GM12864 (cell line): ENCODE measurements at regions not wholly inside any gene's neighbourhood (a gene's known extent, or its start where the extent isn't known, plus 50 kb on each side); places are given as distances from the start of the nearest gene placed in this dataset.

Experiments
- DNase-seq: peaks from one replicate; pipeline ENCODE4 v3.0.0-alpha.2; 2011; ENCODE audit warnings: low read depth
- H3K4me3 ChIP-seq: 2 replicates; pipeline ENCODE4 v1.5.1; 2011; ENCODE audit warnings: mild to moderate bottlenecking, low read depth, low read length, control low read depth
- TF ChIP-seq, protein P1 (sequence below): IDR thresholded peaks from 2 replicates; pipeline ENCODE4 v1.5.1; 2011; ENCODE audit warnings: low read depth, mild to moderate bottlenecking, moderate library complexity, low read length, control low read depth, inconsistent platforms; ENCODE audit errors: missing control alignments

DNA sequence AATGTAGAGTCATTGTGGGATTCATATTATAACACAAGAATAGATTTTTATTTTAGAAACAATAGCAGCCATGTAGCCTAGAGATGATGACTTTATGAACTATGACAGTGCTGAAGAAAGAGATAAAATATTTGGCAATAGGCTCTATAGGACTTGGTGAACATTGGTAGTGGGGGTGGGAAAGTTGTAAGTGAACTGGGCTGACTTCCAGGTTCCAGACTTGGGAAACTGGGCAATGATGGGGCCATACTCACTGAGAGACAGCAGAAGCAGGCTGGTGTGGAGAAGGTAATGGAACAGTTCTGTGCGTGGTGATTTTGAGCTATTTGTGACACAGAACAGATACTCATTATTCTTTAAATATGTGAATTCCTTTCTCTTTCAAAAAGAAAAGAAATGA is 470.3 kb upstream of the HNRNPA3 start:
- no peak overlapping the region for H3K4me3 ChIP-seq
- TF ChIP-seq, protein P1, sequence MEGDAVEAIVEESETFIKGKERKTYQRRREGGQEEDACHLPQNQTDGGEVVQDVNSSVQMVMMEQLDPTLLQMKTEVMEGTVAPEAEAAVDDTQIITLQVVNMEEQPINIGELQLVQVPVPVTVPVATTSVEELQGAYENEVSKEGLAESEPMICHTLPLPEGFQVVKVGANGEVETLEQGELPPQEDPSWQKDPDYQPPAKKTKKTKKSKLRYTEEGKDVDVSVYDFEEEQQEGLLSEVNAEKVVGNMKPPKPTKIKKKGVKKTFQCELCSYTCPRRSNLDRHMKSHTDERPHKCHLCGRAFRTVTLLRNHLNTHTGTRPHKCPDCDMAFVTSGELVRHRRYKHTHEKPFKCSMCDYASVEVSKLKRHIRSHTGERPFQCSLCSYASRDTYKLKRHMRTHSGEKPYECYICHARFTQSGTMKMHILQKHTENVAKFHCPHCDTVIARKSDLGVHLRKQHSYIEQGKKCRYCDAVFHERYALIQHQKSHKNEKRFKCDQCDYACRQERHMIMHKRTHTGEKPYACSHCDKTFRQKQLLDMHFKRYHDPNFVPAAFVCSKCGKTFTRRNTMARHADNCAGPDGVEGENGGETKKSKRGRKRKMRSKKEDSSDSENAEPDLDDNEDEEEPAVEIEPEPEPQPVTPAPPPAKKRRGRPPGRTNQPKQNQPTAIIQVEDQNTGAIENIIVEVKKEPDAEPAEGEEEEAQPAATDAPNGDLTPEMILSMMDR = no peak
- DNase-seq = no peak

DNA sequence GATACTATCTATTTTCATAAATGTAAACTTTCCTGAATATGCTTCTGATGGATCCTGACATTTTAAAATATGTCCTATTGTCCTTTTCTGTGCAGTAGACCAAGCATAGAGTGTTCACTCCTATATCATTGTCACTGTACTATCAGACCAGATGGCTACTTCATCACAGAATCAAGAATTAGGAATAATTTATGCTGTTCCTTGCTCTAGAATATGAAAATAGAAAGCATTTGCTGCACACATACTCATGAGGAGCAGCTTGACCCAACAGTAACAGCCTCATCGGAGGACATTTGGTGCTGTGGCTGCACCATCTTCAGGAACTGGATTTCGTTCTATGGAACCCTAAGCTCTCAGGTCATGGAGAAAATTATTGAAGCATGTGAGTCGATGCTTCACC is 468.9 kb upstream of the HNRNPA3 start:
- no peak for DNase-seq
- H3K4me3 ChIP-seq = no peak overlapping the region
- TF ChIP-seq, protein P1 = no peak

DNA sequence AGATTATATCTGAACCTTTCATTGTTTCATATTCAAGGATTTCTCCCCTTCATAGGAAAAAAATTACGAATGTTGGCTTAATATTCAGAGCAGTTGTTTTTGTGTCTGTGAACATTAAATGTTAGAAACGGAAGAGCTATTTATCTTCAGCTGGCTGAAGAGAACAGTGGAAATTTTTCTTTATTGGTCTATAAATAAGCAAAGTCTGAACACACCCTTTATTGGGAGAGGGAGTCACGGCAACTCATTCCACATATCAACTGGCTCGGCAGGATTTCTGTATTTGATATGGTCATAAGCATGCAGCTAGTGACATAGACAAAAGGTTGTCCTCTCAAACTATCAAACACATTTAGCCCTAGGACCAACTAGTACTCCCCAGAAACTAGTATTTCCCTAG is 468.4 kb upstream of the HNRNPA3 start:
- TF ChIP-seq, protein P1 = no peak
- no peak overlapping the region for H3K4me3 ChIP-seq
- DNase-seq = no peak

DNA sequence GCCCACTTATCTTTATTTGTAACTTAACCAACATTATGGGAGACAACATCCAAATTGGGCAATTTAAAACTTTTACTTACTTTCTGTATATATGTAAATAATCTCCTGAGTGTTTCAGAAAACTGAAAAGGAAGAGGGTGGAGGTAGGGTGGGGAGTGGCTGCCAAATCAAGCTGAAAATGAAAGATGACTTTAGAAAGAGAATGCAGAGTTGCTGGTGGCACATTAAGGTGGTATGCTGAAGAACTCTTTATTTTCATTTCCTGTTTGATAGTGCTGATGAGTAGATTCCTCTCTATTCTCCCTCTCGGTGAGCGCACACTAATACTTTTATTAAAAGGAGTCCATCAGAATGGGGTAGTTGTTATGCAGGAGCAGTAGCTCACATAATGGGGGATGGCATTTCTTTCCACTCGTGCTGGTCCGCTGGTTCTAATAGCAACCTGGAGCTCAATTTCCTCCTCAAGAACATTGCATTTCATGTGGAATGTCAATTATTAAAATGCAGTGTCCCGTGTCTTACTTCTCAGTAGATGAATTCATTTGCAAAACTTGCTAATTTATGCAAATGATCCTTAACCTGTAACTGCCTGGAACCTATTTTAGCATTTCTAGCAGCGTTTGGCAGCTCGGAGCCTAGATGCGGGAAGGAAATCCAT is 466.9 kb upstream of the HNRNPA3 start:
- no peak for DNase-seq
- H3K4me3 ChIP-seq = no peak overlapping the region
- TF ChIP-seq, protein P1 = no peak

DNA sequence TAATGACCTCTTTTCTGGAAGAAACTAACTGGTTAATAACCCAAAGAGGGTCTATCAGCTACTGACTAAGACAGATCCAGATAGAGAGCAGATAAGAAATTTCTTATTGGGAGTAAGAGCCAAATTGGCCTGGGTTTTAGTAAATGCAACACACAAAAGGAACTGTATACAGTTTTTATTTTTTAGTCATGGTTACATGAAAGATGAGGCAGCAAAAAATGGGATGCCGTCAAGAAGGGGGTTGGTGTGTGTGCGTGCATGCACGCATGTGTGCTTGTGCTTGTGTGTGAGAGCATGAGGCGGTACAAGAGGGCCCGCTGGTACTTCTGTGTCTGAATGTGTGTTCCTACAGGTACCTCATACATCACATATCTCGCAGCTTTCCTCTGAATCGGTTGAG is 466.2 kb upstream of the HNRNPA3 start:
- DNase-seq = no peak
- no peak overlapping the region for H3K4me3 ChIP-seq
- TF ChIP-seq, protein P1 = no peak

DNA sequence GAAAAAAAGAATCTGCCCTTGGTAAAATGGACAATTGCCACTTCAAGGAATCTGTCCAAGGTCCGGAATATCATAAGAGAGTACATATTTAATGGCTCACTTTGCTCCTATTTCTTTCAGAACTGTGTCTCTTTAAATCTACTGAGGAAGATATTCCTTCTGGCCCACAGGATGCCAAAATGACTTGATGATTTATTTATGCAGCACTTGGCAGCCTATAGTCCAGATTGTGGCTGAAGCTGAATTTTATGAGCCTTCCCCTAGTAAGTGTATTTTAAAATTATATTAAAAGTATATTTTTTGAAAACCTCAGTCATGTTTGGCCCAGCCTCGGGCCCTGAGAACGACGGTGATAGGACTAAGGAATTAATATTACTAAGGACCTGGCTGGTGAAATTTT is 465.1 kb upstream of the HNRNPA3 start:
- no peak for DNase-seq
- H3K4me3 ChIP-seq = no peak overlapping the region
- TF ChIP-seq, protein P1 = no peak

DNA sequence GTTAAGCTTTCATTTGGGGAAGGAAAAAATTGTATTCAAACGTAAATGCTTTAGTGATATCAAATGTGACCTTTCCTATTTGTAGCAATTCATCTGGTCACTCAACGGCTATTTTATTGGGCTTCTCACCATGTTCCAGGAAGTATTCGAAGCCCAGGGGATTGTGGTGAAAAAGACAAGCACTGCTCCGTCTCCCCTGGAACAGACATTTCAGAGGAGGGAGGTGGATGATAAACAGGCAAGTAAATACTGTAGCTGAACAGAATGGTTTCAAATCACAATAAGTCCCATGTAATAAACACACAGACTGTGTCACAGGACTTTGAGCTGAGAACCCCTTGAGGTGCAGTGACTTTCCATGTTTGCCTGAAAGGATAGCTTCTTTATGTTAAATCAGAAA is 464.7 kb upstream of the HNRNPA3 start:
- H3K4me3 ChIP-seq = no peak overlapping the region
- no peak for DNase-seq
- TF ChIP-seq, protein P1 = no peak
